Endothelial cell of umbilical vein (primary cell): ENCODE measurements at regions not wholly inside any gene's neighbourhood (a gene's known extent, or its start where the extent isn't known, plus 50 kb on each side); places are given as distances from the start of the nearest gene placed in this dataset.
A peak's percentile ranks its signal among the peaks of the same experiment; 100 is the strongest.

Experiments
- BruUV-seq: library from RNA; stranded (reverse); fragments of 400-500 nt; replicated peaks from 2 replicates; lab custom pipeline; 2021; lab: Mats Ljungman, UMichigan
- CTCF ChIA-PET: fragments of 300-600, 350-600 bp; sonication (Branson Sonifier 250); formaldehyde crosslinking; loops from one replicate; lab custom pipeline; 2021; ENCODE audit warnings: antibody characterized with exemption, inconsistent platforms; lab: Charles Lee
- POLR2A ChIA-PET: fragments of 300-600, 350-600 bp; sonication (Branson Sonifier 250); formaldehyde crosslinking; loops from one replicate; lab custom pipeline; 2021; ENCODE audit warnings: antibody characterized with exemption, inconsistent platforms; lab: Charles Lee
- DNase-seq: peaks from one replicate; pipeline ENCODE4 v3.0.0-alpha.2; 2011; ENCODE audit warnings: low read depth, low spot score
- FAIRE-seq: peaks from 2 replicates; lab custom pipeline; 2011; peaks lifted over from hg19 to GRCh38; lab: Jason Lieb, UNC
- H2AFZ ChIP-seq: 2 replicates; pipeline ENCODE4 v1.6.0; 2012; ENCODE audit warnings: low read depth, low read length, control low read depth, inconsistent platforms
- H3K27ac ChIP-seq: 2 replicates; pipeline ENCODE4 v1.5.1; 2011; ENCODE audit warnings: low read depth, mild to moderate bottlenecking, control low read depth, low read length, moderate library complexity; ENCODE audit not compliant: insufficient read depth
- H3K27me3 ChIP-seq, 2 experiments: 2 replicates each; pipeline versions ENCODE4 v1.6.0 to v1.6.1; 2011; ENCODE audit warnings: low read length in 2 of 2, mixed read lengths in 1 of 2; ENCODE audit not compliant: control insufficient read depth in 2 of 2, insufficient read depth in 2 of 2
- H3K36me3 ChIP-seq, 2 experiments: 2 replicates in 1 of 2; 3 replicates in 1 of 2; pipeline ENCODE4 v1.5.1; 2011; ENCODE audit warnings: low read length in 2 of 2, mild to moderate bottlenecking in 1 of 2, moderate library complexity in 1 of 2; ENCODE audit not compliant: control insufficient read depth in 2 of 2, insufficient read depth in 2 of 2; ENCODE audit errors: extremely low read depth in 1 of 2
- H3K4me1 ChIP-seq: 3 replicates; pipeline ENCODE4 v1.5.1; 2011; ENCODE audit warnings: mild to moderate bottlenecking, low read length; ENCODE audit not compliant: control insufficient read depth, insufficient read depth; ENCODE audit errors: extremely low read depth
- H3K4me2 ChIP-seq: 2 replicates; pipeline ENCODE4 v1.6.1; 2011; ENCODE audit warnings: low read length, control low read depth, mixed read lengths; ENCODE audit not compliant: insufficient read depth
- H3K4me3 ChIP-seq, 3 experiments: fragments of 200-600 bp in 1 of 3; sonication (generic), shearing (Covaris generic) in 1 of 3; replicated peaks in 1 of 3; 2 replicates each; pipeline ENCODE4 v1.5.1; 2011 to 2016; ENCODE audit warnings: control low read depth in 3 of 3, low read length in 3 of 3, mild to moderate bottlenecking in 2 of 3, inconsistent platforms in 1 of 3, low read depth in 1 of 3, moderate library complexity in 1 of 3; ENCODE audit not compliant: insufficient read depth in 1 of 3
- H3K79me2 ChIP-seq: 2 replicates; pipeline ENCODE4 v1.6.0; 2012; ENCODE audit warnings: low read length, inconsistent platforms; ENCODE audit not compliant: control insufficient read depth, insufficient read depth
- H3K9ac ChIP-seq: replicated peaks from 2 replicates; pipeline ENCODE3; 2011; ENCODE audit warnings: low read length, control low read depth; ENCODE audit not compliant: insufficient read depth; ENCODE audit errors: extremely low read depth
- H3K9me1 ChIP-seq: replicated peaks from 3 replicates; pipeline ENCODE4 v1.6.0; 2011; ENCODE audit warnings: mild to moderate bottlenecking, low read length; ENCODE audit not compliant: control insufficient read depth, insufficient read depth; ENCODE audit errors: extremely low read depth
- H3K9me3 ChIP-seq: replicated peaks from 2 replicates; pipeline ENCODE4 v1.5.1; 2012; ENCODE audit warnings: low read length, inconsistent platforms; ENCODE audit not compliant: control insufficient read depth, insufficient read depth
- H4K20me1 ChIP-seq: replicated peaks from 2 replicates; pipeline ENCODE3; 2011; ENCODE audit warnings: mild to moderate bottlenecking, low read length; ENCODE audit not compliant: control insufficient read depth, insufficient read depth; ENCODE audit errors: extremely low read depth
- CTCF ChIP-seq, 2 donors: IDR thresholded peaks; 1 replicate in 1 of 2; 2 replicates in 1 of 2; pipeline ENCODE4 v1.5.1; 2011; ENCODE audit warnings: low read length in 2 of 2, mild to moderate bottlenecking in 2 of 2, moderate library complexity in 2 of 2, control low read depth in 1 of 2, inconsistent platforms in 1 of 2, low read depth in 1 of 2; ENCODE audit not compliant: insufficient read depth in 1 of 2; ENCODE audit errors: extremely low read depth in 1 of 2
- GATA2 ChIP-seq: IDR thresholded peaks from 2 replicates; pipeline ENCODE4 v1.7.0; 2011; ENCODE audit warnings: low read depth, mild to moderate bottlenecking, moderate library complexity, mixed read lengths, low read length; ENCODE audit not compliant: insufficient read length, insufficient read depth
- JUN ChIP-seq: IDR thresholded peaks from 2 replicates; pipeline ENCODE4 v1.6.1; 2011; ENCODE audit warnings: borderline replicate concordance, low read depth; ENCODE audit not compliant: insufficient read length, insufficient read depth
- POLR2A ChIP-seq: IDR thresholded peaks from 2 replicates; pipeline ENCODE4 v1.6.1; 2012; ENCODE audit warnings: low read depth, mild to moderate bottlenecking, control low read depth, low read length
- POLR2AphosphoS5 ChIP-seq: IDR thresholded peaks from 2 replicates; pipeline ENCODE4 v1.6.1; 2012; ENCODE audit warnings: low read depth, mild to moderate bottlenecking, control low read depth, low read length, moderate library complexity; ENCODE audit not compliant: insufficient read depth
- dilution Hi-C: fragments of 300-500 bp; cut with MboI; formaldehyde crosslinking; loops from one replicate; pipeline ENCODE4 v1.15.0; 2019; ENCODE audit warnings: low sequenced_read_pairs; ENCODE audit not compliant: extremely low pct_ligation_motif_present
- intact Hi-C: fragments of 100-400 bp; cut with micrococcal nuclease; formaldehyde crosslinking; loops from one replicate; pipeline ENCODE4 v1.10.0; 2022

- FAIRE-seq (no peak), DNase-seq (no peak)
- Histone ChIP-seq H3K9me1 (no peaks in the 10 kb centered on the region), H3K79me2 (no peaks in the 10 kb centered on the region), H2AFZ (no peak overlapping the region), H3K4me1 (no peaks in the 10 kb centered on the region), H3K9me3 (no peaks in the 10 kb centered on the region), H3K36me3 (no peaks in the 10 kb centered on the region), H4K20me1 (no peaks in the 10 kb centered on the region), H3K27me3 (peaks cover under 1 to 3% of the 10 kb centered on the region in 2 experiments), H3K27ac (no peak overlapping the region), H3K4me3 (no peak overlapping the region), H3K4me2 (no peak overlapping the region), H3K9ac (no peak overlapping the region)
- intact Hi-C loops (no loop called here), dilution Hi-C loops (no loop called here)
- POLR2A ChIA-PET = no interaction called here
- no TSS peak for BruUV-seq
- CTCF ChIA-PET = no interaction called here
- TF ChIP-seq GATA2 (no peak), JUN (no peak), POLR2A (no peak), POLR2AphosphoS5 (no peak), CTCF (IDR thresholded peaks at IDR 0.05; ENCODE audit: extremely low read depth in 1 of 2, insufficient read depth in 1 of 2, low read depth in 1 of 2, low read length in 2 of 2) (no peak)
Measured at GRCh38 chr9:38269775-38270174, 122.7 kb upstream of the ALDH1B1 start.

DNA sequence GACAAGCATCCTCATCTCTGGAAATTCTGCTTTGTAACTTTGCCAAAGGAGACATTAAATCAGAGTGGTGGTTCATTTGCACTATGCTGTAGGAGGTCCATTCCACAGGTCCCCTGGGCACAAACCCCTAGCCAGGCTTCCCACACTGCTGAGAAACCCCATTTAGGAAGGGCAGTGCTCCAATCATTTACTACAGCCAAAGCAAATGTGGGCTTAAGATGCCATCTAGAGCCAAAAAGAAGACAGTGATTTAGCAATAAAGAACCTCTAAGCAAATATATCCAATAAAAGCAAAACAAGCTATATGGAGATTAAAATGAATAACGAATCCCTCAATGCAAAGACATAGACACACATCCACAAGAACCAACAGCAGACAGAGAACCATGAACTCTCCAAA lies 129.0 kb upstream of the ALDH1B1 start:
- Histone ChIP-seq H3K79me2 (no peaks in the 10 kb centered on the region), H3K9me1 (no peaks in the 10 kb centered on the region), H3K4me2 (no peak overlapping the region), H3K4me1 (no peaks in the 10 kb centered on the region), H3K36me3 (no peaks in the 10 kb centered on the region), H3K9me3 (no peaks in the 10 kb centered on the region), H3K27ac (no peak overlapping the region), H2AFZ (no peak overlapping the region), H3K27me3 (peaks cover 6 to 13% of the 10 kb centered on the region in 2 experiments), H4K20me1 (no peaks in the 10 kb centered on the region), H3K9ac (no peak overlapping the region), H3K4me3 (no peak overlapping the region)
- ChIA-PET POLR2A (no interaction called here), CTCF (interaction anchor here (0.6 to 3.7 kb wide), 34 partner anchors 10 to 782 kb away, joined by 3 to 84 read pairs (median 4); partner anchors contain the start of genes EXOSC3 and TOMM5)
- no TSS peak for BruUV-seq
- dilution Hi-C loops = no loop called here
- TF ChIP-seq POLR2A (no peak), CTCF (IDR thresholded peaks at IDR 0.05; ENCODE audit: extremely low read depth in 1 of 2, insufficient read depth in 1 of 2, low read depth in 1 of 2, low read length in 2 of 2) (peak in 1 of 2 donors; percentile 35)
- DNase-seq (peak; percentile 53), FAIRE-seq (no peak)
- intact Hi-C loops = loop anchor here (1.0 to 5.0 kb wide), 5 partner anchors 103 to 781 kb away; partner anchors contain the start of gene SLC25A51
